ENCODE measurements at regions not wholly inside any gene's neighbourhood (a gene's known extent, or its start where the extent isn't known, plus 50 kb on each side); places are given as distances from the start of the nearest gene placed in this dataset.

DNA sequence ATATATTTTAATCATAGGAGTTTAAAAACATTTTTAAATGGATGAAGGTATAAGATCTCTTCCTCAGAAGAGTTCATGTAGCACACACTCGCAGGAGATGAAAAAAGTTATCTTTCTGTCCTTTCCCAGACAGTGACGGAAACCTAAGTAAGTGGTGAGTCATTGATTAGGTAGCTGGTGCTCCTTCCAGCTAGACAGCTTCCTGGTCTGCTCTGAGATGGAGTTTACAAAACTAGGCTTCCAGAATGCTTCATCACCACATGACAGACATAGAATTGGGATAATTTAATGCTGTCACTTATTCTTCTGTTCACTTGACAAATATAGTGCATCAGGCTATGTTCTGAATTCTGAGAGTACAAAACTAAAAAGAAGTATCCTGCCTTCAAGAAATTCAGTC lies 2393.0 kb upstream of the C9orf72 start:
- TF ChIP-seq, protein P1, sequence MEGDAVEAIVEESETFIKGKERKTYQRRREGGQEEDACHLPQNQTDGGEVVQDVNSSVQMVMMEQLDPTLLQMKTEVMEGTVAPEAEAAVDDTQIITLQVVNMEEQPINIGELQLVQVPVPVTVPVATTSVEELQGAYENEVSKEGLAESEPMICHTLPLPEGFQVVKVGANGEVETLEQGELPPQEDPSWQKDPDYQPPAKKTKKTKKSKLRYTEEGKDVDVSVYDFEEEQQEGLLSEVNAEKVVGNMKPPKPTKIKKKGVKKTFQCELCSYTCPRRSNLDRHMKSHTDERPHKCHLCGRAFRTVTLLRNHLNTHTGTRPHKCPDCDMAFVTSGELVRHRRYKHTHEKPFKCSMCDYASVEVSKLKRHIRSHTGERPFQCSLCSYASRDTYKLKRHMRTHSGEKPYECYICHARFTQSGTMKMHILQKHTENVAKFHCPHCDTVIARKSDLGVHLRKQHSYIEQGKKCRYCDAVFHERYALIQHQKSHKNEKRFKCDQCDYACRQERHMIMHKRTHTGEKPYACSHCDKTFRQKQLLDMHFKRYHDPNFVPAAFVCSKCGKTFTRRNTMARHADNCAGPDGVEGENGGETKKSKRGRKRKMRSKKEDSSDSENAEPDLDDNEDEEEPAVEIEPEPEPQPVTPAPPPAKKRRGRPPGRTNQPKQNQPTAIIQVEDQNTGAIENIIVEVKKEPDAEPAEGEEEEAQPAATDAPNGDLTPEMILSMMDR (IDR thresholded peaks at IDR 0.05): no peak
- TF ChIP-seq EP300 (IDR thresholded peaks at IDR 0.05): no peak
- TF ChIP-seq POLR2AphosphoS5 (IDR thresholded peaks at IDR 0.05): no peak

All from esophagus muscularis mucosa (tissue), 4 donors.